ENCODE measurements at regions not wholly inside any gene's neighbourhood (a gene's known extent, or its start where the extent isn't known, plus 50 kb on each side); places are given as distances from the start of the nearest gene placed in this dataset.

- Histone ChIP-seq H3K27ac (no peak overlapping the region), H3K9me3 (peaks cover 0 to 12% (median 3%) of the 10 kb centered on the region in 8 donors), H3K4me1 (no peaks in the 10 kb centered on the region), H3K27me3 (replicated peaks in 1 of 7) (no peaks in the 10 kb centered on the region), H3K4me3 (no peak overlapping the region), H3K36me3 (no peaks in the 10 kb centered on the region)
- DNase-seq: no peak
- WGBS, 5 donors: 56 to 74% (median 61%) methylated on average over 3 of the region's 3 CpGs
- intact Hi-C loops (cut with DNase I; ENCODE audit: low total_unique reads): no loop called here
- TF ChIP-seq POLR2AphosphoS5 (IDR thresholded peaks at IDR 0.05): no peak
- TF ChIP-seq POLR2A (IDR thresholded peaks at IDR 0.05): no peak
- TF ChIP-seq, protein P1, sequence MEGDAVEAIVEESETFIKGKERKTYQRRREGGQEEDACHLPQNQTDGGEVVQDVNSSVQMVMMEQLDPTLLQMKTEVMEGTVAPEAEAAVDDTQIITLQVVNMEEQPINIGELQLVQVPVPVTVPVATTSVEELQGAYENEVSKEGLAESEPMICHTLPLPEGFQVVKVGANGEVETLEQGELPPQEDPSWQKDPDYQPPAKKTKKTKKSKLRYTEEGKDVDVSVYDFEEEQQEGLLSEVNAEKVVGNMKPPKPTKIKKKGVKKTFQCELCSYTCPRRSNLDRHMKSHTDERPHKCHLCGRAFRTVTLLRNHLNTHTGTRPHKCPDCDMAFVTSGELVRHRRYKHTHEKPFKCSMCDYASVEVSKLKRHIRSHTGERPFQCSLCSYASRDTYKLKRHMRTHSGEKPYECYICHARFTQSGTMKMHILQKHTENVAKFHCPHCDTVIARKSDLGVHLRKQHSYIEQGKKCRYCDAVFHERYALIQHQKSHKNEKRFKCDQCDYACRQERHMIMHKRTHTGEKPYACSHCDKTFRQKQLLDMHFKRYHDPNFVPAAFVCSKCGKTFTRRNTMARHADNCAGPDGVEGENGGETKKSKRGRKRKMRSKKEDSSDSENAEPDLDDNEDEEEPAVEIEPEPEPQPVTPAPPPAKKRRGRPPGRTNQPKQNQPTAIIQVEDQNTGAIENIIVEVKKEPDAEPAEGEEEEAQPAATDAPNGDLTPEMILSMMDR (IDR thresholded peaks at IDR 0.05 in 8 of 11, conservative IDR thresholded peaks at IDR 0.05 in 3 of 11): no peak
These were observed 1143.6 kb upstream of the ADGRL2 start for GRCh38 chr1:80657044-80657643.

- Histone ChIP-seq H3K27me3 (replicated peaks in 1 of 7) (no peaks in the 10 kb centered on the region), H3K27ac (no peak overlapping the region), H3K36me3 (no peaks in the 10 kb centered on the region), H3K9me3 (peaks cover 0 to 12% (median 3%) of the 10 kb centered on the region in 8 donors), H3K4me1 (no peaks in the 10 kb centered on the region), H3K4me3 (no peak overlapping the region)
- intact Hi-C loops (cut with DNase I; ENCODE audit: low total_unique reads): no loop called here
- 61 to 71% (median 63%) methylated on average over 3 of the region's 3 CpGs for WGBS, 5 donors
- DNase-seq: no peak
- TF ChIP-seq POLR2AphosphoS5 (IDR thresholded peaks at IDR 0.05): no peak
- TF ChIP-seq POLR2A (IDR thresholded peaks at IDR 0.05): no peak
- TF ChIP-seq, protein P1 (IDR thresholded peaks at IDR 0.05 in 8 of 11, conservative IDR thresholded peaks at IDR 0.05 in 3 of 11): no peak
These were observed 1144.1 kb upstream of the ADGRL2 start for GRCh38 chr1:80656641-80657040.

- no peaks in the 10 kb centered on the region for H3K36me3 ChIP-seq
- H3K27me3 ChIP-seq (replicated peaks in 1 of 7): no peaks in the 10 kb centered on the region
- H3K27ac ChIP-seq: no peak overlapping the region
- no peaks in the 10 kb centered on the region for H3K4me1 ChIP-seq
- H3K9me3 ChIP-seq: peaks cover 0 to 17% (median 3%) of the 10 kb centered on the region in 8 donors
- H3K4me3 ChIP-seq: no peak overlapping the region
- WGBS, 5 donors: 55 to 78% (median 66%) methylated on average over 1 of the region's 1 CpG
- intact Hi-C loops (cut with DNase I; ENCODE audit: low total_unique reads): no loop called here
- TF ChIP-seq, protein P1 (IDR thresholded peaks at IDR 0.05 in 8 of 11, conservative IDR thresholded peaks at IDR 0.05 in 3 of 11): peak in 2 of 11 experiments; percentile 12 to 22
- no peak for TF ChIP-seq POLR2AphosphoS5 (IDR thresholded peaks at IDR 0.05)
- no peak for DNase-seq
These were observed 1144.6 kb upstream of the ADGRL2 start for GRCh38 chr1:80656014-80656636.

GRCh38 chr1:80646053-80646452 lies 1154.7 kb upstream of the ADGRL2 start:
- intact Hi-C loops (cut with DNase I; ENCODE audit: low total_unique reads): no loop called here
- no peak overlapping the region for H3K4me3 ChIP-seq
- H3K9me3 ChIP-seq: peaks cover 0 to 14% (median 0%) of the 10 kb centered on the region in 8 donors
- no peaks in the 10 kb centered on the region for H3K4me1 ChIP-seq
- 29 to 57% (median 45%) methylated on average over 2 of the region's 2 CpGs for WGBS, 5 donors
- TF ChIP-seq, protein P1 (IDR thresholded peaks at IDR 0.05 in 8 of 11, conservative IDR thresholded peaks at IDR 0.05 in 3 of 11): no peak
- TF ChIP-seq POLR2A (IDR thresholded peaks at IDR 0.05) (no peak), POLR2AphosphoS5 (IDR thresholded peaks at IDR 0.05) (no peak)
- H3K36me3 ChIP-seq: peaks cover 0 to 10% (median 0%) of the 10 kb centered on the region in 6 donors
- no peak for DNase-seq
- H3K27ac ChIP-seq: no peak overlapping the region
- H3K27me3 ChIP-seq (replicated peaks in 1 of 7): no peaks in the 10 kb centered on the region
